RCC 7860 (cell line): ENCODE measurements at regions not wholly inside any gene's neighbourhood (a gene's known extent, or its start where the extent isn't known, plus 50 kb on each side); places are given as distances from the start of the nearest gene placed in this dataset.

Experiments
- DNase-seq: peaks from one replicate; pipeline ENCODE4 v3.0.0-alpha.2; 2015; ENCODE audit warnings: low spot score
- FAIRE-seq: peaks from 2 replicates; lab custom pipeline; 2012; peaks lifted over from hg19 to GRCh38; lab: Jason Lieb, UNC

DNA sequence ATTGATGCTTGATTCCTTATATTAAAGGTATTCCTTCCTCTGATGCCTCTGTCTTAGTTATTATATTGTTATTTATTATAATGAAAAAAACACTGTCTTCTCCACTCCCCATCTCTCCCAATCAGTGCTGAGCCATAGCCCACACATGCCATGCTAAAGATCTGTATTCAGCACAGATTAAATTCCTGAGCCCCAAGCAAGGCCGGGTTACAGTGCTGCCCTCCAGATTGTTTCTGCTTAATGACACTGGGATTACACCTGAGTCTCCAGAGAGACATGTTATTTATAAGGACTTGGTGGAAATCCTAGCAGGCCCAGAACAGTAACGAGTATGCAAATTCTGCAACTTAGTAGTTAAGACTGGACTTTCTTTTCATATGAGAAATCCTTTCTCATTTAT is 305.9 kb upstream of the UMPS start:
- DNase-seq (no peak), FAIRE-seq (no peak)

DNA sequence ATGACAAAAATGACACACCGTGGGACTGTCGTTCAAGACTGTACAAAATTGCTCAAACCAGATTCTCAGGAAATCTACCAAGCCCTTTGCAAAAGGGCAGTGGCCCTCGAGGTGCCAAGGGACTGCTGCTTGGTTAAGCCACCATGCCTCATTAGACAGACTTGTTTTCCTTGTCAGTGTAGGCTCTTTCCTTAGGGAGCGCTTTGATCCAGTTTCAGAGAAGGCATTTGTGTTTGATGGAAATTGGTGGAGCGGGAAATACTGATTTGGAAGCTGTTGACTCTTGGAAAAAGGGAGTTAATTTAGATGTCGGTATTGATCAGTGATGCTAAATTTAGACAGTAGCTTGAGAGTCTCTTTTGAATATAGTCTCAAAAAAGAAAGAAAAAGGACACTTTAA is 304.3 kb upstream of the UMPS start:
- FAIRE-seq = no peak
- no peak for DNase-seq

DNA sequence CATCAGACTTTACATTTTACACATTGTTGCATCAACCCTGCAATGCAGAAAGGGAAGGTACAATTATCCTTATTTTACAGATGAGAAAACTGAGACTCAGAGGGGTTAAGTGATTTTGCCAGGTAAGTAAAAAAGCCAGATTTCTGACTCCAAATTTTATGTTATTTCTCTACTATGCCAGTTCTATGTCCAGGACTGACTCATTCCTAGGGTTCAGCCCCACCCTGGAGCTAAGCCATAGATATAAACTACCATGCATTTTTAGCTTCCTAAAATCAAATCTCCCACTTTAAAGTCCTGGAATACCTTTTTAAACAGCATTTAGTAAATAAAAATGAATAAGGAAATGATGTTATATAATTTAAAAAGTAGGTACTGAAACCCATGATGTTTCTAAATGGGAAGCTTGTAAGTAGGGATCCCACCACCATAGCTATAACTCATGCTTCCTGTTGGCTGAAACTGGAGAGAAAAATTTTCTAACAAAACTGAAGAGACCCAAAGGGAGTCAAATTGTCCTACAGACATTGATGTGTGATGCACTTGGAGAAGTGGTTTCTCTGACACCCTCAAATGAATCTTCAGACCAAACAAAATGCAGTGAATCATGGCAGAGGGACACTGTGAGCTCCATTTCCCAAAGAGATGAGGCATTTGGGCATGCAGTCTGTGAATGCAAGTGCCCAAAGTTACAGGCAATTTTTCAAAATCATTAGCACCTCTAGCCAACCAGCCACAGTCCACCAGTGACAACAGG is 301.7 kb upstream of the UMPS start:
- FAIRE-seq (no peak), DNase-seq (no peak)

DNA sequence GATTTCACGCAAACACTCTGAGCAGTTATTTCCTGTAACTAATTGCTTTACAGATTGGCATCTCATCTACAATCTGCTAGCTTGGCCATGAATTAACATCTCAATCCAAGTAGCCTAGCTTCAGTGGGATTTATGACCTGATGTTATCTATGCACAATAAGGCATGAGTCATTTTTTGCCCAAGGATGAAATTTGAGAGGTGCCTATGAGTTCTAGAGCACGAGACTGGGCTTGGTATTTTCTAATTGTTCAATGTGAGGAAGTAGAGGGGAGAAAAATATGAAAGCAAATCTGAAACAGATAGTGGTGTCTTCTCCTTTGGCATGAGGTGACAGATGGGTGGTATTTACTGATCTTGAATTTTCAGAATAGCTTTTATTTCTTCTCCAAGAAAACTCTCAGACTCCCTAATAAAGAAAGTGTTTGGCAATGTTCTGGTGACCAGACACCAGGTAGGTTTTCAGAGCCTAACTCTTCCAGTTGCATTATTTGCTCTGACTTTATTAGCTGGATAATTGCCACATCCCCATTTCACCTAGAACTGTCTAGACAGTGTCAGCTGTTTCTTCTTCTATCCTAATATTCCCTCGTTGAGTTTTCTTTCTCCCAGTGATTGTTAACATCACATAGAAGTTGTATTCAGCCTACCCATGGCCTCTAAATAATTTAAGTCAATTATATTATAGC is 301.0 kb upstream of the UMPS start:
- DNase-seq = peak; percentile 35
- FAIRE-seq = peak; percentile 52

DNA sequence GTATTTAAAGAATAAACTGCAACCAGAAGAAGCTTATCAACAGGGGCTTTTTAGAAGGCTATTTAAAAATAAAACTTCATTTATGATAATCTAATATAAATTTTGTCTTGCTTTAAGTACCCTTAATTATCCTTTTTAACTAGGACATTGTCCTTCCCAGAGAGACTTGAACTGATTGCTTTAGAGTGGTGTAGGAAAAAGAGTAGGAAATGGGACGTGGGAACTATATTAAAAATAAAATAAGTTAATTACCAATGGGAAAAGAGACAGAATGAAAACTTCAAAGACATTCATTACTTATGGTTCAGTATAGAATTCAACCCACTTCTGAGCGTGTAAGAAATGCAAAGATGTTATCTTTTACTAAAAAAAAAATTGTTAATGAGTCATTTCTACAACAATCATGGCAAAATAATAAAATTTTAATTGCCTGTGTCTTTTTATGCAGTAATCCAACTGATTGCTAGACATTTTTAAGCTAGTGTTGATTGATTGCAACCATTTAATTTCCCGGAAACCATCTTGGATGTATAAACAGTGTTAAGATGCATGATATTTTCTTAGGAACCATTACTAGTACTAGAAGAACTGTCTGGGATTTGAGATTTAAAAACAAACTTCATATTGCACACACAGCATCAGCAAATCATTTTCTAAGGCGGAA is 298.8 kb upstream of the UMPS start:
- DNase-seq = no peak
- FAIRE-seq = no peak

DNA sequence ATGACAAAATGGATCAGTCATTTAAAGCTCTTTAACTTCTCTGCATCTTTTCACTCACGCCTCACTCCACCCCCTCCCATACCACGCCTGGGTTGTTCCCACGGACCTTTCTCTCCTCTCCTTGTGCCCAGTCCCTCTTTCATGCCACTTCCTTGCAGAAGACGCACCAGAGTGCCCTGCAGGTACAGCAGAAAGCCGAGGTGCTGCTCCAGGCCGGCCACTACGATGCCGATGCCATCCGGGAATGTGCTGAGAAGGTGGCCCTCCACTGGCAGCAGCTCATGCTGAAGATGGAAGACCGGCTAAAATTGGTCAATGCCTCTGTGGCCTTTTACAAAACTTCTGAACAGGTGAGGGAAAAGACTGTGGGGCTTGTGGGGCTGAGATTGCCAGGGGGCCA is 296.1 kb upstream of the UMPS start:
- FAIRE-seq (no peak), DNase-seq (no peak)

DNA sequence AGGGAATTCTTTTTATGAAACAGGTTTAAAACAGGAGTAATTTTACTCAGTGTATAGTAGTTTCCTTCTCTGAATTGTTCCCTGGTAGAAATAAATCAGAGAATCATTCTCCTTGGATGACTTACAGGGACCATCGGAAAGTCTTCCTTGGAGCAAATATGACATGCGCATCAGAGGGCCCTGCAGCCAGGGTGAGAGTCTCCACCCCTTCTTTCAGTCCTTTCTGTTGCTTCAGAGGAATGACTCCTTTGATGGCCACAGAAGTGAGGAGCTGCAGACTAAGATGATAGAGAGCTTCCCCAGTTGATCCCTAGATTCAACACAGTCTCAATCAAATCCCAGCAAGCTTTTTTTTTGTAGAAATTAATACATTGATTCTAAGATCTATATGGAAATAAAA is 294.8 kb upstream of the UMPS start:
- DNase-seq (no peak), FAIRE-seq (no peak)

DNA sequence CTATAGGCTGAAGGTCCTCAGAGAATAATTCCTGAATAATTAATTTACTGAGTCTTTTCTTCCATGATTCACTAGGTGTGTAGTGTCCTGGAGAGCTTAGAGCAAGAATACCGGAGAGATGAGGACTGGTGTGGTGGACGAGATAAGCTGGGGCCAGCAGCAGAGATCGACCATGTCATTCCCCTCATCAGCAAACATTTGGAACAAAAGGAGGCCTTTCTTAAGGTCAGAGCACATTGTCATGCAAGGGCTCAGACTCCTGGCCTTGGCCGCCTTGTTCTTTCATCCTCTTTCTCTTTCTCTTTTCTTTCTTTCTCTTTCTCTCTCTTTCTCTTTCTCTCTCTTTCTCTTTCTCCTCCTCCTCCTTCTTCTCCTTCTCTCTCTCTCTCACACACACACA is 291.4 kb upstream of the UMPS start:
- no peak for DNase-seq
- no peak for FAIRE-seq

DNA sequence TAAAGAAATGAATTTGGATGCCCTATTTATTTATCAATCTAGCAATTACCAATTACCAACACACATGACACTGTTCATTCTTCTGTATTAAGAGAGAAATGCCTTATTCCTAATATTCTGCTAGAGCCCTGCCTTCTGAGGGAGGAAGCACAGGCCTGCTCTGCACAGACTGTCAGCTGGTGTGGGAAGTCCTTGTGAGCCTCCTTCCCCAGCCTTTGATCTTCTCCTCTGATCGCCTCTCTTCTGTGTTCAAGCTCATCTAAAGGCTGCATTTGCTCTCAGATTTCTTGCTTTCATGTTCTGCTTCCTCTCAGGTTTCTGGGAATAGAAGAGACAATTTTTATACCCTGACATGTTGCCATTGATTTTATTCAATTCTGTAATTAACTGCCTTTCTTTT is 290.6 kb upstream of the UMPS start:
- no peak for FAIRE-seq

DNA sequence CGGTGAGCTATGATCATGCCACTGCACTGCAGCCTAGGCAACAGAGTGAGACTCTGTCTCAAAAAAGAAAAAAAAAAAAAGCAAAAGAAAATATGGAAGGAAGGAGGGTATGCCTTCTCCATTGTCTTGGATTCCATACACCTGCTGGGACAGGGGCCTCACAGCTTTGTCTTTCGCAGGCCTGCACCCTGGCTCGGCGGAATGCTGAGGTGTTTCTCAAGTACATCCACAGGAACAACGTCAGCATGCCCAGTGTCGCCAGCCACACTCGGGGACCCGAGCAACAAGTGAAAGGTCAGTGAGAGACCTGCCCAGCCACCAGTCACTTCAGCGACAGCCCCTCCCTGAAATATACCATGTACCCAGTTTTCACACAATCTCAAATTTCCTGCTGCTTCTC is 288.5 kb upstream of the UMPS start:
- DNase-seq = no peak
- FAIRE-seq = no peak

More for the DNA sequence above, 290.6 kb upstream of the UMPS start:
- no peak for DNase-seq

DNA sequence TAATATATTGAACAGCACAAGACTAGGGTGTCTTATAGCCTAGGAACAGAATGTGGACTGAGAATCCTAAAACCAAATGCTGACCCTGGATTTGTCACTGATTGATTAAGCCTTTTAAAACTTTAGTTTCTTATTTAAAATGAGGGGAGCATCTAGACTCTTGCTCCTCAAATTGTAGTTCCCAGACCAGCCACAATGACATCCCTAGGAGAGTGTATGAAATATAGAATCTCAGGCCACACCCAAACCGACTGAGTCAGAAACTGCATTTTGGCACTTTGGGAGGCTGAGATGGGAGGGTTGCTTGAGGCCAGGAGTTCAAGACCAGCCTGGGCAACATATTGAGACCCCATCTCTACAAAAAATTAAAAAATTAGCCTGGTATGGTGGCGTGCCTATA is 287.8 kb upstream of the UMPS start:
- FAIRE-seq (no peak), DNase-seq (no peak)

DNA sequence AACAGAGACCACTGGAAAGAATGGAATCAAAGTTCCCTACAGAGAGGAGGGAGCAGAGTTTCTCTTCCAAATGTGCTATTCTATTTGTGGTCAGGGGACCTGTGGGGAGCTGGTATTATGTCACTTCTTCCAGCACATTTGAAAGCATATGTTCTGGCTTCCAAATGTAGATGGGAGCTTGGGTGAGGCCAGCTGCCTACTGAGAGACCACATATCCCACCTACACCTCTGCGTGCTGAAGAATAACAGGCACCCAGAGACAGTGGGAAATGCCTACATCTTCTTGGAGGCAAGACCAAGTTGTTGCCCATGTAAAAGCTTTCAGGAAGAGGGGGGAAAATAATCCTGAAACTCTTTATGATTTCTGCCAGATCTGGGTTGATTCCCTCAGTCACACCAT is 286.8 kb upstream of the UMPS start:
- no peak for FAIRE-seq
- no peak for DNase-seq

DNA sequence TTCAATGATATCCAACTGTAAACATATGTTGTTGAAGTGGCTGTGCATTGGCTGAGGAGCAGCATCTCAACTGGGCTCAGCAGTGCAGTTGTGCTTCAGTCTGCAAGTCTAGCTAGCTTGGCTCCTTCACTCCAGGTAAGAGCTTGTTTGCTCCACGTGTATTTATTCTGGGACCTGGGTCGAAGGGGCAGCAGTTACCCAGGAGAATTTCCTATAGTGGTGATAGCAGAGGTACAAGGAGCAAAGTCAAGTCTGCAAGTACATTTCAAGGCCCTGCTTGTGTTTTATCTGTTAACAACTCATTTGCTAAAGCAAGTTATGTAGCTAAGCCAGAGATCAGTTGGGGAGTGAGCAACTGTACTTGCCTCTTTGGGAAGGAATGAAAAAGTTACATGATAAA is 286.2 kb upstream of the UMPS start:
- FAIRE-seq = no peak

DNA sequence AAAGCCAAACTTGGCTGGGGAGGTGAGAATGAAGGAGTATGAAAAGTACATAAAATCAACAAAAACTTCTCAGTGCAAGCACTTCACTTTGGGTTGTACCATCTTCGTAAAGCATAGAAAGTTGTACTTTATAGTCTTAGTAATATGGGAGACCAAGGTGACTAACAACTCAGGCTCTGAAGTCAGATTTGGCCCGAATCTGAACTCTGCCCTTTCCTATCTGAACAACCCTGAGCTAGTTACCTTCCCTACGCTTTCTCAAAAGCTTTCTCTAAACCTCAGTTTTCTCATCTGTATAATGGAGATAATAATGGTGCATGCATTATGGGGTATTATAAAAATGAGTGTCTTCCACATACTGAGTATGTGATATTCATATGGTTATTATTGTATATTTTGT is 285.4 kb upstream of the UMPS start:
- FAIRE-seq = no peak
- no peak for DNase-seq

More for the DNA sequence above, 286.2 kb upstream of the UMPS start:
- DNase-seq = no peak

DNA sequence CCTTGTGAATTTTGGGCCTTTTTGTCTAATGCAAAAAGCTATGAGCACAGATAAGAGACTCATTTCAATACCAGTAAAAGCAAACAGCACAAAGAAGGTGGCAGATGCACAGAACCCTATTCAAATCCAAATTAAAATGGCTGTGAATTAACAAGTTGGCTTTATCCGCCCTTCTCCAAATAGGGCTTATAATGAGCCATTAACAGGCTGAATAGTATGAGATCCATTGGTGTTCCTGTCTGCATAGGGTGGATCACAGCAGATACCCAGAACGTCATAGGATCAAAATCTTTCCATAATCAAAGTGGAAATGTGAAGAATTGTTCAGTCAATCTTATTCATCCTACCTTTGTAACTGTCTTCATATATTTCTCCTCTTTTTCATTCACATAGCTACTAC is 282.4 kb upstream of the UMPS start:
- no peak for DNase-seq
- no peak for FAIRE-seq

DNA sequence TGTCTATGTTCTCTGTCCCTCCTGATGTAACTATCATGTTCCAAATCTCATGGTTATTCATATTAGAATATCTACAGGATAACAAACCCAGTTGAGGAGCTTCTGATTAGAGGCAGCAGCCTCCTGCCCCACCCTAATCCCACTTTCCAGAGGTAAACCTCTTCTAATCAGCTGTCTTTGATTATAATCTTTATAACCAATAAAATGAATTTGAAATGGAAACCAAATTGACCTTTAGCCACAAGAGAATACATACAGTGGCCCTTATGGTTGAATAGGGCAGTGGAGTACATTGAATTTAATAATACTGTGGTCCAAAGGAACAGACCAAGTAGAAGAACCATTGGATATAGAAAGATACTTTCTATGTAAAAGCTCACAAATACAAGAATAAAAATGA is 281.3 kb upstream of the UMPS start:
- no peak for FAIRE-seq

DNA sequence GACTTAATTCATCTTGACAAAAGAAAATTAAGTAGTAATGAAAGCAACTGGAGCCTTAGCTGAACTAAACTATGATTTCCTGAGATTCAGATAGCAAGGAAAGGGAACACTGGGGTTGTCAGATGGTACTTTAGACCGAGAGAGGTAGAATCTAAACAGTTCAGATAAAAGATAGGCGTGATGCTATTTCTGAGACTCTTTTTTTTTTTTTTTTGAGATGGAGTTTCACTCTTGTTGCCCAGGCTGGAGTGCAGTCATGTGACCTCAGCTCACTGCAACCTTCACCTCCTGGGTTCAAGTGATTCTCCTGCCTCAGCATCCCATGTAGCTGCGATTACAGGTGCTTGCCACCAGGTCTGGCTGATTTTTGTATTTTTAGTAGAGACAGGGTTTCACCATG is 279.9 kb upstream of the UMPS start:
- DNase-seq = no peak
- FAIRE-seq = no peak

More for the DNA sequence above, 281.3 kb upstream of the UMPS start:
- DNase-seq = no peak

DNA sequence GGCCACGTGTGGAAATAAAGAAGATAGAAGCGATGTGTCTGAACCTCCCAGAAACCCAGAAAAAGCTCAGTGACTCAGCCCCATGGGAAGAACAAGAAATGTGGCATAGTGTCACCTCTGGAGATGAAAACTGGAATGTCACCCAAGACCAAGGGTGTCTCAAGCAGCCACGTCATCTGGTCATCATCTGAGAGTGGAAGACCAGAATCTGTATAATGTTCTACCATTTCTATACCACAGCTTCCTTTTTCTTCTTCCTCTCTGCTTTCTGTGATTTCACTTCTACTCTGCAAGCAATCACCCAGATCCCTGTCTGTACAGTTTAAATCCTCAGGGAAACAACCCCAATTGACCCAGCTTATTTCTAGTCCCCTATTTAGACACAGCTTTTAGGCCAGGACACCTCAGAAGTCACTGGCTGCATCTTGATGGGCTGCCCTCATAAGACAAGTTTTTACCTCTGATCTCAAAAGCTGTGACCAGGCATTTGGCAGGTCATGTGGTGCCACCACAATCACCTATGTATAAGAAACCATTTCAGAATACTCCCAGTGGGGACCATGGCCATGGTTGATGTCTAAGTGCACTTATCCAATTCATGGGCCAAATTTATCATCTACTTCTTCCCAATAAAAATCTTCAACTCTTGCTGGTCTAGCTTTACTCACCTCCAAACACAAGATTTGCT is 278.5 kb upstream of the UMPS start:
- DNase-seq = no peak
- no peak for FAIRE-seq

DNA sequence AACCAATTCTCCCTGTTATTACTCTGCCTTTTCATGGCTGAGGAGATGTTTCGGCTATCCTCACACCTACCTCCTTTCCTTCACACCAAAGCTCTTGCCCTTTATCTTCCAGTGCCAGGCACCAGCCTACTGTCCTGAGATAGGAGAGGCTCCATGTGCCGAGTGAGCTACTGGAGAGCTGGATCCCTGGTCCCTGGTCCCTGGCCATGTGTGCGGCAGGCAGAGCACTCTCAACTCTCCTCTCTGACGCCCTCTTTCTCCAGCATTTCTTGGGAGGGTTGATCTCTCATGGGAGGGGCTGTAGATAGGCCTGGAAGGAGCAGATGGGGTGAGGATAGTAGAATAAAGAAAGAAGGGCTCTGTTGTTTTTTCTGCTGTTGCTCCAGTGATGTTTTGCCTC is 277.1 kb upstream of the UMPS start:
- FAIRE-seq (no peak), DNase-seq (no peak)

DNA sequence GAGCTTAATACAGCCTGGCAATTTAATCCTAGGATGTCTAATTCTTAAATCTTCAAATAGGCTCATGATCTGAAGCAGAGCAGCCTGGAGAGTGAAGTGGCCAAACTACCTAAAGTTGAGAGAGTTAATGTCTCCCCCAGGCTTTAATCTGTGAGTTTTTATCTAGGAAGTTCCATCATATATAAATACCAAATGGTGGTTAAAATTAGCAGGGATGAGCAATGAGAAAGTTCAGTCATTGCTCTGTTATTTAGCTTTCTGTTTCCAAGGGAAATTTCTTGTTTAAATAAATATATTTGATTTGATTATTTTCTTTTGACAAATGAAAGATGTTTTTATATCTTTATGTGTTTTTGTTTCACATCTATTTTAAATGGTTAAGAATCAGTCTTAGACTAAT is 274.4 kb upstream of the UMPS start:
- DNase-seq (no peak), FAIRE-seq (no peak)

DNA sequence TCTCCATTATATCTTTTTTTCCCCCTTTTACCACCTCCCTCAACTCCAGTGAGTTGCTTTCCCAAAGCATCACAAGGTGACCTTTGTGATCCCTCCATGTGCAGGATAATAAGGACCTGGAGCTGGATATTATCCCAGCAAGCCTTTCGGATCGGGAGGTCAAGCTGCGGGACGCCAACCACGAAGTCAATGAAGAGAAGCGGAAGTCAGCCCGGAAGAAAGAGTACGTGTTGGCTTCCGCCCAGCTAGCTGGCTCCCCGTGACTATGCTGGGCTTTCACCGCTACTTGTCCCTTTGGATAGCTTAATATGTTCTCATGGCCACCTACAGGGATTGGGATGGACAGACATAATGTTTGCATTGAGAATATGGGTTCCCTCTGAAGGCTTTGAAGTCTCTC is 273.7 kb upstream of the UMPS start:
- FAIRE-seq = no peak

DNA sequence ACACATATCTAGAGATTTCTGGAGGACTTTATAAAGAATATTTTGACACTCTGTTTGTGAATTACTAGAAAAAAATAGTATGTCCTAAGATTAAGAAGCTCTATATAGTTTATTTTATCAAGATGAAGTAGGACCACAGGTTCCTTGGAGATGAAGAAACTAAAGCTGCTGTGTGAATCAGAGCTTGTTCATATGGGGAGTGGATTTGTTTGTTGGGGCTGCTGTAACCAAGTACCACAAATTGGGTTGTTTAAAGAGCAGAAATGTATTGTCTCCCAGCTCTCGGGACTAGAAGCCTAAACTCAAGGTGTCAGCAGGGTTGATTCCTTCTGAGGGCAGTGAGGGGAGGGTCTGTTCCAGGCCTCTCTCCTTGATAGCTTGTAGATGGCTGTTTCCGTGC is 270.6 kb upstream of the UMPS start:
- no peak for FAIRE-seq
- no peak for DNase-seq

More for the DNA sequence above, 273.7 kb upstream of the UMPS start:
- no peak for DNase-seq
